ENCODE measurements at regions not wholly inside any gene's neighbourhood (a gene's known extent, or its start where the extent isn't known, plus 50 kb on each side); places are given as distances from the start of the nearest gene placed in this dataset.

GRCh38 chr18:40060562-40060961 is 1894.5 kb upstream of the PIK3C3 start:
- intact Hi-C loops (cut with DNase I; ENCODE audit: low total_unique reads), result no loop called here
- Histone ChIP-seq H3K9me3 (peaks cover 0 to 5% (median 0%) of the 10 kb centered on the region in 8 donors), H3K36me3 (no peaks in the 10 kb centered on the region), H3K4me1 (no peaks in the 10 kb centered on the region), H3K27ac (no peak overlapping the region), H3K27me3 (replicated peaks in 1 of 7) (no peaks in the 10 kb centered on the region), H3K4me3 (no peak overlapping the region)
- 58 to 77% (median 69%) methylated on average over 1 of the region's 1 CpG for WGBS, 5 donors
- TF ChIP-seq CTCF (IDR thresholded peaks at IDR 0.05 in 8 of 11, conservative IDR thresholded peaks at IDR 0.05 in 3 of 11) (no peak), POLR2A (IDR thresholded peaks at IDR 0.05) (no peak), POLR2AphosphoS5 (IDR thresholded peaks at IDR 0.05) (no peak)
- DNase-seq, result no peak

DNA sequence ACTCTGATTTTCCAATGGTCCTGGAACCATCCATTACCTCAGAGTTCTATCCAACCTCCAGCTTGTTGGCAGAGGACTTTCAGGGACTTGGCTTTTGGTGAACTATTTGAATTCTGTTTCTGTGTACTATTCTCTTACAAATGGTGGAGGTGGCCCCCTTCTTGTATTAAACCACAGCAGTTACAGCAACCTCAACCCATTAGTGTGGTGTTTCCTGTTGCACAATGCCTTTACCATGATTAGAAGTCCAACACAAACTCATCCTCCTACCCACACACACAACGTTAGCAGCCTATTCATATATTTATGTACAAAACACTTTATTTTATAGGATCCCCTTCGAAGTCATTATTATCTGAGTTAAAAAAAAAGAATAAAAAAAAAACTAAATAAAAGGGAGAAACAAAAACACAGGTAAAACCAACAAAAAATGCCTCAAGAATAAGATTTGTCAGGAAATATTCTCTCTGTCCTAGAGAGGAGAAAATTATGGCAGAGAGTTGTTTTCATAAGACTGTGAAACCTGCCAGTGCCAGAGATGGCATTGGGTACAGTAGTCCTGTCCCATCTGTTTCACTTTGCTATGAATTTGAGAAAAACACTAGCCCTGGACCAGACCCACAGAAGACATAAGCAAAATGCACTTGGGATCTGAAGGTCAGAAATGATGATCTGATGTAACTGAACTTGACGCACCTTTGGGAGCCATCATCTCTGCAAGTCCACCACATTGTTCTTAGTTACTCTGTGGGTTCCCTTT is 1896.0 kb upstream of the PIK3C3 start:
- H3K27ac ChIP-seq, result no peak overlapping the region
- TF ChIP-seq CTCF (IDR thresholded peaks at IDR 0.05 in 8 of 11, conservative IDR thresholded peaks at IDR 0.05 in 3 of 11), result no peak
- no peak for TF ChIP-seq POLR2AphosphoS5 (IDR thresholded peaks at IDR 0.05)
- TF ChIP-seq POLR2A (IDR thresholded peaks at IDR 0.05), result no peak
- DNase-seq, result no peak
- H3K36me3 ChIP-seq, result no peaks in the 10 kb centered on the region
- H3K4me1 ChIP-seq, result no peaks in the 10 kb centered on the region
- H3K4me3 ChIP-seq, result no peak overlapping the region
- peaks cover 0 to 9% (median 0%) of the 10 kb centered on the region in 8 donors for H3K9me3 ChIP-seq
- no peaks in the 10 kb centered on the region for H3K27me3 ChIP-seq (replicated peaks in 1 of 7)
- 62 to 72% (median 64%) methylated on average over 3 of the region's 3 CpGs for whole genome bisulfite sequencing, 5 donors
- intact Hi-C loops (cut with DNase I; ENCODE audit: low total_unique reads), result no loop called here

GRCh38 chr18:40056079-40056692 is 1898.8 kb upstream of the PIK3C3 start:
- H3K9me3 ChIP-seq, result peaks cover 0 to 4% (median 0%) of the 10 kb centered on the region in 8 donors
- intact Hi-C loops (cut with DNase I; ENCODE audit: low total_unique reads), result no loop called here
- no peak overlapping the region for H3K4me3 ChIP-seq
- no peaks in the 10 kb centered on the region for H3K4me1 ChIP-seq
- H3K27me3 ChIP-seq (replicated peaks in 1 of 7), result no peaks in the 10 kb centered on the region
- 78 to 97% (median 88%) methylated on average over 2 of the region's 2 CpGs for WGBS, 5 donors
- no peaks in the 10 kb centered on the region for H3K36me3 ChIP-seq
- DNase-seq, result no peak
- no peak overlapping the region for H3K27ac ChIP-seq
- TF ChIP-seq POLR2A (IDR thresholded peaks at IDR 0.05) (no peak), POLR2AphosphoS5 (IDR thresholded peaks at IDR 0.05) (no peak), CTCF (IDR thresholded peaks at IDR 0.05 in 8 of 11, conservative IDR thresholded peaks at IDR 0.05 in 3 of 11) (no peak)

- Histone ChIP-seq H3K4me1 (no peaks in the 10 kb centered on the region), H3K27ac (no peak overlapping the region), H3K36me3 (no peaks in the 10 kb centered on the region), H3K27me3 (replicated peaks in 1 of 7) (no peaks in the 10 kb centered on the region), H3K9me3 (peaks cover 0 to 4% (median 0%) of the 10 kb centered on the region in 8 donors), H3K4me3 (no peak overlapping the region)
- TF ChIP-seq POLR2AphosphoS5 (IDR thresholded peaks at IDR 0.05), result no peak
- TF ChIP-seq CTCF (IDR thresholded peaks at IDR 0.05 in 8 of 11, conservative IDR thresholded peaks at IDR 0.05 in 3 of 11), result no peak
- TF ChIP-seq POLR2A (IDR thresholded peaks at IDR 0.05), result no peak
- DNase-seq, result no peak
- intact Hi-C loops (cut with DNase I; ENCODE audit: low total_unique reads), result no loop called here
- WGBS, 5 donors, result 74 to 92% (median 81%) methylated on average over 5 of the region's 5 CpGs
These were observed 1899.8 kb upstream of the PIK3C3 start for GRCh38 chr18:40055262-40055661.
